BE2C (cell line): ENCODE measurements at regions not wholly inside any gene's neighbourhood (a gene's known extent, or its start where the extent isn't known, plus 50 kb on each side); places are given as distances from the start of the nearest gene placed in this dataset.

ENCODE experiments used
- DNase-seq: peaks from one replicate; pipeline ENCODE4 v3.0.0-alpha.2; 2020
- H3K27me3 ChIP-seq: fragments of 250-450 bp; sonication (Bioruptor Pico); 2 replicates; pipeline ENCODE4 v1.5.1; 2020; ENCODE audit warnings: mild to moderate bottlenecking
- H3K36me3 ChIP-seq: fragments of 250-450 bp; sonication (Bioruptor Pico); 2 replicates; pipeline ENCODE4 v1.5.1; 2020; ENCODE audit warnings: mild to moderate bottlenecking
- H3K4me1 ChIP-seq: fragments of 250-450 bp; sonication (Bioruptor Pico); 2 replicates; pipeline ENCODE4 v1.5.1; 2020
- H3K4me3 ChIP-seq: 2 replicates; pipeline ENCODE4 v1.5.1; 2011; ENCODE audit warnings: low read depth, low read length
- H3K9me3 ChIP-seq: fragments of 250-450 bp; sonication (Bioruptor Pico); 2 replicates; pipeline ENCODE4 v1.5.1; 2020
- CTCF ChIP-seq: IDR thresholded peaks from 2 replicates; pipeline ENCODE4 v1.5.1; 2012; ENCODE audit warnings: mild to moderate bottlenecking, low read depth, low read length

- H3K36me3 ChIP-seq = no peaks in the 10 kb centered on the region
- H3K27me3 ChIP-seq = no peaks in the 10 kb centered on the region
- H3K9me3 ChIP-seq = no peaks in the 10 kb centered on the region
- TF ChIP-seq CTCF = no peak
- H3K4me1 ChIP-seq = no peaks in the 10 kb centered on the region
- H3K4me3 ChIP-seq = no peak overlapping the region
- DNase-seq = no peak
Observed at GRCh38 chr11:47904808-47905207, 56.7 kb upstream of the NUP160 start.

GRCh38 chr11:47904048-47904447 lies 55.9 kb upstream of the NUP160 start:
- Histone ChIP-seq H3K4me1 (no peaks in the 10 kb centered on the region), H3K4me3 (no peak overlapping the region), H3K27me3 (no peaks in the 10 kb centered on the region), H3K36me3 (no peaks in the 10 kb centered on the region), H3K9me3 (no peaks in the 10 kb centered on the region)
- TF ChIP-seq CTCF = no peak
- DNase-seq = no peak

- DNase-seq = no peak
- Histone ChIP-seq H3K36me3 (no peaks in the 10 kb centered on the region), H3K4me3 (no peak overlapping the region), H3K4me1 (no peaks in the 10 kb centered on the region), H3K27me3 (no peaks in the 10 kb centered on the region), H3K9me3 (no peaks in the 10 kb centered on the region)
- TF ChIP-seq CTCF = no peak
Observed at GRCh38 chr11:47899801-47900200, 51.7 kb upstream of the NUP160 start.
